Amniotic epithelial cell (primary cell): ENCODE measurements at regions not wholly inside any gene's neighbourhood (a gene's known extent, or its start where the extent isn't known, plus 50 kb on each side); places are given as distances from the start of the nearest gene placed in this dataset.

Experiments
- DNase-seq: peaks from one replicate; pipeline ENCODE4 v3.0.0-alpha.2; 2010; ENCODE audit warnings: low read depth

- no peak for DNase-seq
These were observed 50.8 kb upstream of the MYCN start for GRCh38 chr2:15889442-15890123.

- no peak for DNase-seq
These were observed 50.1 kb upstream of the MYCN start for GRCh38 chr2:15890124-15890754.
